HFFc6 (cell line): ENCODE measurements at regions not wholly inside any gene's neighbourhood (a gene's known extent, or its start where the extent isn't known, plus 50 kb on each side); places are given as distances from the start of the nearest gene placed in this dataset.
"Not testable (repeated sequence)": the region's sequence is repeated elsewhere in the genome, so short reads cannot be mapped to it uniquely, and the experiment has no call there.

Experiments used
- DNase-seq: peaks from one replicate; pipeline ENCODE4 v3.0.0-alpha.2; 2018
- H3K27ac Mint-ChIP-seq: 2 replicates; pipeline ENCODE4 v1.8.0; 2020; ENCODE audit warnings: mild to moderate bottlenecking, mixed read lengths
- H3K27me3 Mint-ChIP-seq: 2 replicates; pipeline ENCODE4 v1.8.0; 2021; ENCODE audit warnings: mild to moderate bottlenecking, moderate library complexity, mixed read lengths; ENCODE audit not compliant: insufficient read depth
- H3K36me3 Mint-ChIP-seq: 2 replicates; pipeline ENCODE4 v1.8.0; 2021; ENCODE audit warnings: low read depth, mixed read lengths
- H3K4me1 Mint-ChIP-seq: 2 replicates; pipeline ENCODE4 v1.8.0; 2020; ENCODE audit warnings: low read depth, mixed read lengths
- H3K4me3 Mint-ChIP-seq: 2 replicates; pipeline ENCODE4 v1.8.0; 2020; ENCODE audit warnings: mild to moderate bottlenecking, moderate library complexity, mixed read lengths
- H3K9me3 Mint-ChIP-seq: 2 replicates; pipeline ENCODE4 v1.8.0; 2020; ENCODE audit warnings: mild to moderate bottlenecking, mixed read lengths
- CTCF ChIP-seq: fragments of 200-600 bp; sonication (generic); IDR thresholded peaks from 2 replicates; pipeline ENCODE4 v1.5.0; 2021; ENCODE audit warnings: antibody characterized with exemption, mild to moderate bottlenecking

GRCh38 chr5:92694067-92694466 is 887.0 kb downstream of the NR2F1-AS1 start:
- H3K27me3 Mint-ChIP-seq: no peaks in the 10 kb centered on the region
- peaks cover 6% of the 10 kb centered on the region; the same call in 1 of the 2 replicates for H3K36me3 Mint-ChIP-seq
- no peak for TF ChIP-seq CTCF
- H3K9me3 Mint-ChIP-seq: peaks cover 4% of the 10 kb centered on the region; the same call in 1 of the 2 replicates
- no peak overlapping the region for H3K4me3 Mint-ChIP-seq
- no peak overlapping the region for H3K27ac Mint-ChIP-seq
- no peak for DNase-seq
- H3K4me1 Mint-ChIP-seq: no peaks in the 10 kb centered on the region

- H3K36me3 Mint-ChIP-seq, H3K27ac Mint-ChIP-seq, H3K9me3 Mint-ChIP-seq, H3K4me3 Mint-ChIP-seq, DNase-seq, H3K27me3 Mint-ChIP-seq, H3K4me1 Mint-ChIP-seq: not testable (repeated sequence)
Observed at GRCh38 chr5:92691955-92692354, 889.1 kb downstream of the NR2F1-AS1 start.

- peaks cover 6% of the 10 kb centered on the region; the same call in 1 of the 2 replicates for H3K36me3 Mint-ChIP-seq
- no peaks in the 10 kb centered on the region for H3K27me3 Mint-ChIP-seq
- H3K9me3 Mint-ChIP-seq: peaks cover 4% of the 10 kb centered on the region; the same call in 1 of the 2 replicates
- peaks cover 9% of the 10 kb centered on the region; the same call in 1 of the 2 replicates for H3K4me1 Mint-ChIP-seq
- H3K4me3 Mint-ChIP-seq: no peak overlapping the region
- peak; percentile 15 for DNase-seq
- TF ChIP-seq CTCF: peak; percentile 68
- H3K27ac Mint-ChIP-seq: no peak overlapping the region
Observed at GRCh38 chr5:92687821-92688722, 892.9 kb downstream of the NR2F1-AS1 start.

- no peak overlapping the region for H3K27ac Mint-ChIP-seq
- H3K36me3 Mint-ChIP-seq: no peaks in the 10 kb centered on the region
- DNase-seq: no peak
- 0 out of 2 replicates have a peak, but pooled peaks have one; percentile 37 for TF ChIP-seq CTCF
- H3K4me1 Mint-ChIP-seq: no peaks in the 10 kb centered on the region; the same call in 1 of the 2 replicates
- H3K9me3 Mint-ChIP-seq: no peaks in the 10 kb centered on the region
- no peaks in the 10 kb centered on the region for H3K27me3 Mint-ChIP-seq
- no peak overlapping the region for H3K4me3 Mint-ChIP-seq
Observed at GRCh38 chr5:92678640-92679039, 902.4 kb downstream of the NR2F1-AS1 start.

GRCh38 chr5:92676215-92677165 is 904.5 kb downstream of the NR2F1-AS1 start:
- DNase-seq: no peak
- H3K4me3 Mint-ChIP-seq: no peak overlapping the region
- H3K4me1 Mint-ChIP-seq: no peaks in the 10 kb centered on the region; the same call in 1 of the 2 replicates
- H3K36me3 Mint-ChIP-seq: no peaks in the 10 kb centered on the region
- no peak for TF ChIP-seq CTCF
- no peaks in the 10 kb centered on the region for H3K9me3 Mint-ChIP-seq
- H3K27ac Mint-ChIP-seq: no peak overlapping the region
- H3K27me3 Mint-ChIP-seq: no peaks in the 10 kb centered on the region
